SK-N-SH (cell line): ENCODE measurements at regions not wholly inside any gene's neighbourhood (a gene's known extent, or its start where the extent isn't known, plus 50 kb on each side); places are given as distances from the start of the nearest gene placed in this dataset.

Experiments used
- CTCF ChIP-seq: fragments of 200-600 bp; sonication (generic); IDR thresholded peaks from 2 replicates; pipeline ENCODE4 v1.6.1; 2017; ENCODE audit warnings: antibody characterized with exemption, mild to moderate bottlenecking, moderate library complexity
- EP300 ChIP-seq, 2 experiments: IDR thresholded peaks; 2 replicates each; pipeline versions ENCODE4 v1.4.0 to v1.6.1; 2012; ENCODE audit warnings: borderline replicate concordance in 1 of 2, low read depth in 1 of 2, low read length in 1 of 2
- EZH2phosphoT487 ChIP-seq: fragments of 200-600 bp; sonication (generic); IDR thresholded peaks from 2 replicates; pipeline ENCODE4 v1.6.1; 2017; ENCODE audit warnings: low read depth, mixed run types, mild to moderate bottlenecking, antibody characterized with exemption, moderate library complexity, borderline replicate concordance
- GABPA ChIP-seq: IDR thresholded peaks from 2 replicates; pipeline ENCODE4 v1.4.0; 2012; ENCODE audit warnings: low read depth, mild to moderate bottlenecking
- JUND ChIP-seq: IDR thresholded peaks from 2 replicates; pipeline ENCODE4 v1.4.0; 2012
- MXI1 ChIP-seq: IDR thresholded peaks from 2 replicates; pipeline ENCODE4 v1.6.1; 2012; ENCODE audit warnings: mild to moderate bottlenecking, low read depth, low read length, improper control_type of control experiment
- PBX3 ChIP-seq: IDR thresholded peaks from 2 replicates; pipeline ENCODE4; 2012
- POLR2AphosphoS5 ChIP-seq: IDR thresholded peaks from 2 replicates; pipeline ENCODE4 v1.6.1; 2012; ENCODE audit warnings: low read depth, low read length
- RFX5 ChIP-seq: IDR thresholded peaks from 2 replicates; pipeline ENCODE4 v1.6.1; 2012; ENCODE audit warnings: mild to moderate bottlenecking, improper control_type of control experiment, low read length

GRCh38 chr1:188244681-188245080, 1415.9 kb downstream of the PLA2G4A start:
- TF ChIP-seq EZH2phosphoT487 (no peak), EP300 (IDR thresholded peaks at IDR 0.05; ENCODE audit: borderline replicate concordance in 1 of 2, low read depth in 1 of 2, low read length in 1 of 2) (no peak), POLR2AphosphoS5 (no peak), RFX5 (no peak), CTCF (no peak), PBX3 (no peak), MXI1 (no peak), JUND (no peak), GABPA (no peak)
